ENCODE measurements at regions not wholly inside any gene's neighbourhood (a gene's known extent, or its start where the extent isn't known, plus 50 kb on each side); places are given as distances from the start of the nearest gene placed in this dataset.

DNA sequence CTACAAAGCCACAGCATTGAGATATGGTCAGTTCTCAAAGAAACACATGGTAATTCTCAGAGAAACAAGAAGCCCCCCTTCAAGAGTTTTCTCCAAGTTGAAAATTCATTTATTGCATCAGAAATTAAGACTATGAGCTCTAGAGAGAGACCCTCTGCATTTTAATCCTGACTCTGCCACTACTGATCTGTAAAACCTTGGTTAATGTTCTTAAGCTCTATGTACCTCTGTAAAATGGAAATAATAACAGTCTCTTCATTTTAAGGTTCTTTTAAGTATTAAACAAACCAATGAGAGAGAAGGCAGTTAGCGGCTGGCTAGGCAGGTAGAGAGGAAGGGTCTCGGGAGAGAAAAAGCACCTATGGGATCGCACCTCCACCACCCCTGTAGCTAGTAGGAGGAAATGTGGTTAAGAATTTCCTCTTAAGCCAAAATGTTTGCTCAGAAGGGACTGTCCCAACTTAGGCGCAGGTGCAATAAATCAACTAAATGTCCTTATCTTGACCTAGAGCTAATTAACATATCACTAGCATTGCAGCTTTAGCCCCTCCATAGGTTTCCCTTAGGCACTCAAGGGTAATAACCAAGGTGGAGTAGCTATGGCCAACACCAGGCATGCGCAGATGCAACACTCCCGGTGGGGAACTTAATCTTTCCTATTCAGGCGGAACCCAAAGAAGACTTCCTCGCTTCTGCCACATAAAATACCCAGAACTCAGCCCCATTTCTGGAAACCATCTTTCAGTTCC, 1685.4 kb downstream of the MRPL39 start:
- H3K4me2 ChIP-seq (ENCODE audit: insufficient read depth, low read length), result no peak overlapping the region
- peak; percentile 76 for ATAC-seq (ENCODE audit: insufficient read depth, low read depth)
- H2AFZ ChIP-seq (ENCODE audit: low read depth, low read length), result no peak overlapping the region

DNA sequence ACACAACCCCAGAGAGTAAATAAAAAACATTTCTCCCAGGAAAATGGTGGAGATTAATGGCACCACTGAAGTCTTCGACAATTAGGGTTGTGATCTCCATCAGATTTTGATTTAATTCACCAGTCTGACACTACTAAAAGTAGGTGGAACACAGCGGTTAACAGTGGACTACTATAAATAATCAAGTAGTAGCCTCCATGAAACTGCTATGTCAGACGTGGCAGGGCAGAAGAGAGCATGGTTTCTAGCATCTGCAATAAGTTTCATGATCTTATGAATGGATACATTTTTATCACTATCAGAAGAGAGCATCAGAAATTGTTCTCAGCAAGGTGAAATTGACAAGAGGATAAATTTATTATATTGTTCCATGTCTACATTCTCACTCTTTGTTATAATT, 1706.6 kb downstream of the MRPL39 start:
- Histone ChIP-seq H3K4me2 (ENCODE audit: insufficient read depth, low read length) (no peak overlapping the region), H3K9ac (ENCODE audit: low read depth, low read length) (no peak overlapping the region), H2AFZ (ENCODE audit: low read depth, low read length) (no peak overlapping the region), H3K4me1 (ENCODE audit: insufficient read depth, low read length) (no peaks in the 10 kb centered on the region), H3K27me3 (ENCODE audit: insufficient read depth, low read length, poor library complexity) (no peaks in the 10 kb centered on the region), H3K4me3 (ENCODE audit: low read depth in 1 of 2, low read length in 2 of 2) (no peak overlapping the region), H4K20me1 (ENCODE audit: insufficient read depth, low read length) (no peaks in the 10 kb centered on the region), H3K27ac (ENCODE audit: low read length) (no peak overlapping the region), H3K79me2 (ENCODE audit: insufficient read depth, low read length) (no peaks in the 10 kb centered on the region), H3K36me3 (ENCODE audit: insufficient read depth, low read length) (no peaks in the 10 kb centered on the region), H3K9me3 (ENCODE audit: insufficient read depth, low read length, severe bottlenecking) (no peaks in the 10 kb centered on the region)
- DNase-seq, result no peak
- ATAC-seq (ENCODE audit: insufficient read depth, low read depth), result no peak
- TF ChIP-seq, protein P1, sequence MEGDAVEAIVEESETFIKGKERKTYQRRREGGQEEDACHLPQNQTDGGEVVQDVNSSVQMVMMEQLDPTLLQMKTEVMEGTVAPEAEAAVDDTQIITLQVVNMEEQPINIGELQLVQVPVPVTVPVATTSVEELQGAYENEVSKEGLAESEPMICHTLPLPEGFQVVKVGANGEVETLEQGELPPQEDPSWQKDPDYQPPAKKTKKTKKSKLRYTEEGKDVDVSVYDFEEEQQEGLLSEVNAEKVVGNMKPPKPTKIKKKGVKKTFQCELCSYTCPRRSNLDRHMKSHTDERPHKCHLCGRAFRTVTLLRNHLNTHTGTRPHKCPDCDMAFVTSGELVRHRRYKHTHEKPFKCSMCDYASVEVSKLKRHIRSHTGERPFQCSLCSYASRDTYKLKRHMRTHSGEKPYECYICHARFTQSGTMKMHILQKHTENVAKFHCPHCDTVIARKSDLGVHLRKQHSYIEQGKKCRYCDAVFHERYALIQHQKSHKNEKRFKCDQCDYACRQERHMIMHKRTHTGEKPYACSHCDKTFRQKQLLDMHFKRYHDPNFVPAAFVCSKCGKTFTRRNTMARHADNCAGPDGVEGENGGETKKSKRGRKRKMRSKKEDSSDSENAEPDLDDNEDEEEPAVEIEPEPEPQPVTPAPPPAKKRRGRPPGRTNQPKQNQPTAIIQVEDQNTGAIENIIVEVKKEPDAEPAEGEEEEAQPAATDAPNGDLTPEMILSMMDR (IDR thresholded peaks at IDR 0.05; ENCODE audit: borderline replicate concordance, extremely low read depth, low read length, poor library complexity, severe bottlenecking), result no peak
- no peak for TF ChIP-seq EZH2 (IDR thresholded peaks at IDR 0.05; ENCODE audit: borderline replicate concordance, low read depth, low read length, severe bottlenecking)

More for the DNA sequence above, 1685.4 kb downstream of the MRPL39 start:
- no peaks in the 10 kb centered on the region for H3K9me3 ChIP-seq (ENCODE audit: insufficient read depth, low read length, severe bottlenecking)
- H3K27ac ChIP-seq (ENCODE audit: low read length), result no peak overlapping the region
- no peak overlapping the region for H3K9ac ChIP-seq (ENCODE audit: low read depth, low read length)
- H4K20me1 ChIP-seq (ENCODE audit: insufficient read depth, low read length), result no peaks in the 10 kb centered on the region
- TF ChIP-seq, protein P1 (IDR thresholded peaks at IDR 0.05; ENCODE audit: borderline replicate concordance, extremely low read depth, low read length, poor library complexity, severe bottlenecking), result no peak
- TF ChIP-seq EZH2 (IDR thresholded peaks at IDR 0.05; ENCODE audit: borderline replicate concordance, low read depth, low read length, severe bottlenecking), result no peak
- peaks cover 14% of the 10 kb centered on the region for H3K4me1 ChIP-seq (ENCODE audit: insufficient read depth, low read length)
- no peaks in the 10 kb centered on the region for H3K79me2 ChIP-seq (ENCODE audit: insufficient read depth, low read length)
- no peak overlapping the region for H3K4me3 ChIP-seq (ENCODE audit: low read depth in 1 of 2, low read length in 2 of 2)
- peak; percentile 15 for DNase-seq
- no peaks in the 10 kb centered on the region for H3K27me3 ChIP-seq (ENCODE audit: insufficient read depth, low read length, poor library complexity)
- no peaks in the 10 kb centered on the region for H3K36me3 ChIP-seq (ENCODE audit: insufficient read depth, low read length)

DNA sequence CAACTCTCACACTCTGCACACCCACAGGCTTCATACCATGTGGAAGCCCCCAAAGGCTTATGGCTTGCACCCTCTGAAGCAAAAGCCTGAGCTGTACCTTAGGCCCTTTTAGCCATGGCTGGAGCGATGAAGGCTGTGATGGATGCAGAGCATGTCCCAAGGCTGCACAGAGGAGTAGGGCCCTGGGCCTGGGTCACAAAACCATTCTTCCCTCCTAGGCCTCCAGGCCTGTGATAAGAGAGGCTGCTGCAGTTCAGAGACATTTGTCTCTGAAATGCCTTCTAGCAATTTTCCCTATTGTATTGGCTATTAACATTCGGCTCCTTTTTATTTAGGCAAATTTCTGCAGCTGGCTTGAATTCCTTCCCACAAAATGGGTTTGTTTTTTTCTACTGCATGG, 1707.7 kb downstream of the MRPL39 start:
- Histone ChIP-seq H2AFZ (ENCODE audit: low read depth, low read length) (no peak overlapping the region), H3K9ac (ENCODE audit: low read depth, low read length) (no peak overlapping the region), H3K4me3 (ENCODE audit: low read depth in 1 of 2, low read length in 2 of 2) (no peak overlapping the region), H4K20me1 (ENCODE audit: insufficient read depth, low read length) (no peaks in the 10 kb centered on the region), H3K27ac (ENCODE audit: low read length) (no peak overlapping the region), H3K36me3 (ENCODE audit: insufficient read depth, low read length) (no peaks in the 10 kb centered on the region), H3K9me3 (ENCODE audit: insufficient read depth, low read length, severe bottlenecking) (no peaks in the 10 kb centered on the region), H3K4me2 (ENCODE audit: insufficient read depth, low read length) (no peak overlapping the region), H3K27me3 (ENCODE audit: insufficient read depth, low read length, poor library complexity) (no peaks in the 10 kb centered on the region), H3K79me2 (ENCODE audit: insufficient read depth, low read length) (no peaks in the 10 kb centered on the region), H3K4me1 (ENCODE audit: insufficient read depth, low read length) (no peaks in the 10 kb centered on the region)
- TF ChIP-seq, protein P1 (IDR thresholded peaks at IDR 0.05; ENCODE audit: borderline replicate concordance, extremely low read depth, low read length, poor library complexity, severe bottlenecking), result no peak
- TF ChIP-seq EZH2 (IDR thresholded peaks at IDR 0.05; ENCODE audit: borderline replicate concordance, low read depth, low read length, severe bottlenecking), result no peak
- ATAC-seq (ENCODE audit: insufficient read depth, low read depth) (no peak), DNase-seq (no peak)

Measured in DND-41 (cell line).